ENCODE measurements at regions not wholly inside any gene's neighbourhood (a gene's known extent, or its start where the extent isn't known, plus 50 kb on each side); places are given as distances from the start of the nearest gene placed in this dataset.

DNA sequence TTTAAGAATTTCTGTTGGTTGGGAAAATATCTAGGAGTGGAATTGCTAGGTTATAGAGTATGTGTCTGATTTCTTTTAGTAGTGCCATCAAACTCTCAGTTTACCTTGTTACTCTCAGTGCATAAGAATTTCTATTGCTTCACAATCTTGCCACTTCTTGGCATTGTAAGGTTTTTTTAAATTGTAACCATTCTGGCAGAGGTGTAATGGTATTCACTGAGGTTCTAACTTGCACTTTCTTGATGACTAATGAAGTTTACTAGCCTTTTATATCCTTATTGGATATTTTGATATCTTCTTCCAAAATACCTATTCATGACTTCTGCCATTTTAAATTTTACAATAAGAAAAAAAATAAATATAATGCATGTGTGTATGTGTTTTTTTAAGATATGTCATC is 478.0 kb downstream of the NAV3 start:
- no peaks in the 10 kb centered on the region for H3K27me3 ChIP-seq (ENCODE audit: control insufficient read depth, insufficient read depth, low read length)
- no peak overlapping the region for H3K9ac ChIP-seq (ENCODE audit: low read depth, low read length)
- H3K9me3 ChIP-seq (replicated peaks; ENCODE audit: low read length): no peaks in the 10 kb centered on the region
- H3K4me3 ChIP-seq (ENCODE audit: low read length): no peak overlapping the region
- peaks cover 4% of the 10 kb centered on the region for H3K4me1 ChIP-seq (ENCODE audit: control insufficient read depth, insufficient read depth, low read length)
- no peak overlapping the region for H3K4me2 ChIP-seq (ENCODE audit: low read length)
- no peaks in the 10 kb centered on the region for H3K36me3 ChIP-seq (ENCODE audit: insufficient read depth, low read length)

GRCh38 chr12:78315028-78315427 is 484.3 kb downstream of the NAV3 start:
- H3K4me3 ChIP-seq (ENCODE audit: low read length): no peak overlapping the region
- no peaks in the 10 kb centered on the region for H3K4me1 ChIP-seq (ENCODE audit: control insufficient read depth, insufficient read depth, low read length)
- H3K27me3 ChIP-seq (ENCODE audit: control insufficient read depth, insufficient read depth, low read length): no peaks in the 10 kb centered on the region
- no peaks in the 10 kb centered on the region for H3K9me3 ChIP-seq (replicated peaks; ENCODE audit: low read length)
- H3K36me3 ChIP-seq (ENCODE audit: insufficient read depth, low read length): no peaks in the 10 kb centered on the region
- H3K9ac ChIP-seq (ENCODE audit: low read depth, low read length): no peak overlapping the region
- H3K4me2 ChIP-seq (ENCODE audit: low read length): no peak overlapping the region

DNA sequence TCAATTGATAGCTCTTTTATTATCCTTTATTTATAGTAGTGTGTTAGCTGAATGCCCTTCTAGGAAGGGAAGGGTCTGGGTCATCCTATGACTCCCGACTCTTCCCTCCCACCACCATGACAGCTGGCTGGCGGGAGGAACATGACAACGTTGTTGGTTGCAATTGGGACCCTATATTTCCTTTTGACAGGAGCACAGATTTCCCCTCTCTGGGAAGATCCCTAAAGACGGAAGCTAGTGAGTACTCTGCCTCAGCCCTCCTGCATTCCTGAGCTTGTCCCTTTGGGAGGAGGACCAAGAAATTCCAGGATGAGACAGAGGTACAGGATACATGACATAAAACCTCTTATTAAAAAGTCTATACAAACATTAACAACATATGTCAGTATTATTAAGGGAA is 485.4 kb downstream of the NAV3 start:
- Histone ChIP-seq H3K9me3 (replicated peaks; ENCODE audit: low read length) (no peaks in the 10 kb centered on the region), H3K36me3 (ENCODE audit: insufficient read depth, low read length) (no peaks in the 10 kb centered on the region), H3K4me1 (ENCODE audit: control insufficient read depth, insufficient read depth, low read length) (no peaks in the 10 kb centered on the region), H3K4me2 (ENCODE audit: low read length) (no peak overlapping the region), H3K4me3 (ENCODE audit: low read length) (no peak overlapping the region), H3K27me3 (ENCODE audit: control insufficient read depth, insufficient read depth, low read length) (no peaks in the 10 kb centered on the region), H3K9ac (ENCODE audit: low read depth, low read length) (no peak overlapping the region)

- Histone ChIP-seq H3K36me3 (ENCODE audit: insufficient read depth, low read length) (no peaks in the 10 kb centered on the region), H3K4me2 (ENCODE audit: low read length) (no peak overlapping the region), H3K9ac (ENCODE audit: low read depth, low read length) (no peak overlapping the region), H3K4me3 (ENCODE audit: low read length) (no peak overlapping the region), H3K27me3 (ENCODE audit: control insufficient read depth, insufficient read depth, low read length) (no peaks in the 10 kb centered on the region), H3K9me3 (replicated peaks; ENCODE audit: low read length) (no peaks in the 10 kb centered on the region), H3K4me1 (ENCODE audit: control insufficient read depth, insufficient read depth, low read length) (no peaks in the 10 kb centered on the region)
Observed at GRCh38 chr12:78316631-78317468, 486.2 kb downstream of the NAV3 start.

DNA sequence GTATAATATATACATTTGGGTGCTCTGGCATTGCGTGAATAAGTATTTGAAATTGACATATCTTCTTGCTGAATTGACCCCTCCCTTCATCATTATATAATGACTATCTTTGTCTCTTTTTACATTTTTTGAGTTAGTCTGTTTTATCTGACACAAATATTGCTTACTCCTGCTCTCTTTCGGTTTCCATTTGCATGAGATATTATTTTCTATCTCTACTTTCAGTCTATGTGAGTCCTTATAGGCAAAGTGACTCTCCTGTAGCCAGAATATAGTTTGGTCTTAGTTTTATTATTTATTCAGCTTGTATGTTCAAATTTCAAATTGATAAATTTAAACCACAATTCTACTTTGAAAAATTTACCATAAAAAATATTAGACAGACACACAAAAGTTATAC is 491.0 kb downstream of the NAV3 start:
- Histone ChIP-seq H3K9me3 (replicated peaks; ENCODE audit: low read length) (no peaks in the 10 kb centered on the region), H3K4me3 (ENCODE audit: low read length) (no peak overlapping the region), H3K4me1 (ENCODE audit: control insufficient read depth, insufficient read depth, low read length) (no peaks in the 10 kb centered on the region), H3K36me3 (ENCODE audit: insufficient read depth, low read length) (no peaks in the 10 kb centered on the region), H3K27me3 (ENCODE audit: control insufficient read depth, insufficient read depth, low read length) (no peaks in the 10 kb centered on the region), H3K9ac (ENCODE audit: low read depth, low read length) (no peak overlapping the region), H3K4me2 (ENCODE audit: low read length) (no peak overlapping the region)

DNA sequence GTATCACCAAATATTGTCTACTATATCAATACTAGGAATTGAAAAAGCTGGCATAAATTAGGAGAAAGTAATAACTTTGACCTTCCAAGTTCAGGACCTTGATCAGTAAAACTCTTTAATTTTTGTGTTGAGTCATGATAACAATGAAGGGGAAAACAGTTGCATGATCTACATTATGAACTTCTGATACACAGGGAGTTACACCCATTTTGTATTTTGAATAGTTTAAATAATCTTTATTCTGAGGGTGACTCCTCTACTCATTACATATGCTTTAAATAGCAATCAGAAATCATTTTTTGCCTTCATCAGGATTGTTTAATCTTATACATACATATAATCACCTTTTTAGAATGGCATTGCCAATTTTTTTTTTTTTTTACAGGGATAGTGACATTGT is 492.5 kb downstream of the NAV3 start:
- Histone ChIP-seq H3K9ac (ENCODE audit: low read depth, low read length) (no peak overlapping the region), H3K36me3 (ENCODE audit: insufficient read depth, low read length) (no peaks in the 10 kb centered on the region), H3K9me3 (replicated peaks; ENCODE audit: low read length) (no peaks in the 10 kb centered on the region), H3K4me1 (ENCODE audit: control insufficient read depth, insufficient read depth, low read length) (no peaks in the 10 kb centered on the region), H3K4me2 (ENCODE audit: low read length) (no peak overlapping the region), H3K4me3 (ENCODE audit: low read length) (no peak overlapping the region), H3K27me3 (ENCODE audit: control insufficient read depth, insufficient read depth, low read length) (no peaks in the 10 kb centered on the region)

GRCh38 chr12:78324234-78324633 is 493.5 kb downstream of the NAV3 start:
- Histone ChIP-seq H3K9me3 (replicated peaks; ENCODE audit: low read length) (no peaks in the 10 kb centered on the region), H3K4me3 (ENCODE audit: low read length) (no peak overlapping the region), H3K9ac (ENCODE audit: low read depth, low read length) (no peak overlapping the region), H3K4me1 (ENCODE audit: control insufficient read depth, insufficient read depth, low read length) (no peaks in the 10 kb centered on the region), H3K27me3 (ENCODE audit: control insufficient read depth, insufficient read depth, low read length) (no peaks in the 10 kb centered on the region), H3K36me3 (ENCODE audit: insufficient read depth, low read length) (no peaks in the 10 kb centered on the region), H3K4me2 (ENCODE audit: low read length) (no peak overlapping the region)

- H3K4me1 ChIP-seq (ENCODE audit: control insufficient read depth, insufficient read depth, low read length): no peaks in the 10 kb centered on the region
- H3K36me3 ChIP-seq (ENCODE audit: insufficient read depth, low read length): no peaks in the 10 kb centered on the region
- no peak overlapping the region for H3K4me3 ChIP-seq (ENCODE audit: low read length)
- no peak overlapping the region for H3K4me2 ChIP-seq (ENCODE audit: low read length)
- H3K9me3 ChIP-seq (replicated peaks; ENCODE audit: low read length): no peaks in the 10 kb centered on the region
- H3K9ac ChIP-seq (ENCODE audit: low read depth, low read length): no peak overlapping the region
- H3K27me3 ChIP-seq (ENCODE audit: control insufficient read depth, insufficient read depth, low read length): no peaks in the 10 kb centered on the region
Observed at GRCh38 chr12:78328524-78328923, 497.8 kb downstream of the NAV3 start.

DNA sequence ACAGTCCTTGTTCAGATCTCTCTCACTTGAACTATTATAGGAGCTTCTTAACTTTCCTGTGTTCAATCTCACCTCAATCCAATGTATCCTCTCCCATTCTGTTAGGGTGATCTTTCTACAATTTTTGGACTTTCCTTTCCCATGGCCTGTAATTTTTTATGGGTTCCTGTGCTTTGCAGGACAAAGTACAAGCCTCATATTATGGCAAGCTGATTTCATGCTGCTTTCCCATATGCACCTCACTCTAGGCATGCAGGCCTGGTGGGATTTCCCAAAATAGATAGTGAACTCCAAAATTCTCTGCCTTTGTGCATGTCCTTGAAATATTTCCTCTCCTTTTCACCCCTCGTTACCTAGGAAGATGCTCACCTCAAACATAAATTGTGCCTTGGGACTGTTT is 499.4 kb downstream of the NAV3 start:
- Histone ChIP-seq H3K9me3 (replicated peaks; ENCODE audit: low read length) (no peaks in the 10 kb centered on the region), H3K4me2 (ENCODE audit: low read length) (no peak overlapping the region), H3K4me1 (ENCODE audit: control insufficient read depth, insufficient read depth, low read length) (no peaks in the 10 kb centered on the region), H3K9ac (ENCODE audit: low read depth, low read length) (no peak overlapping the region), H3K4me3 (ENCODE audit: low read length) (no peak overlapping the region), H3K36me3 (ENCODE audit: insufficient read depth, low read length) (no peaks in the 10 kb centered on the region), H3K27me3 (ENCODE audit: control insufficient read depth, insufficient read depth, low read length) (no peaks in the 10 kb centered on the region)

DNA sequence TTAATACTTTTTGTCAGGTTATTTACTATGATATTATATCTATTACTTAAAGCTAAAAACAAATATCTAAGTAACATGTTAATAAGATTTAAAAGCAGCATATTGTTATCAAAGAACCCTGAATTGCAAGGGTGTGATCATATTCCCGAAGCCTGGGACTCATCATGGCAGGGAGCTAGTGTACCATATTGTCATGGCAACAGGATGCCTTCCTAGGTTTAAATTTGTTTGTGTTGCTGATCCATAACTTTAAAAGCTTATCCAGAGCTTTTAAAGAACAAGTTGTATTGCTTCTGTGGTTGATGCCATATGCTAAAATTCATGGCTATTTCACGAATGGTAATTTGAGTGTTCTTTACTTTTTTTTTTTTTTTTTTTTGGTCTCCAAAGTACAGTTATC is 500.5 kb downstream of the NAV3 start:
- Histone ChIP-seq H3K4me2 (ENCODE audit: low read length) (no peak overlapping the region), H3K9ac (ENCODE audit: low read depth, low read length) (no peak overlapping the region), H3K27me3 (ENCODE audit: control insufficient read depth, insufficient read depth, low read length) (no peaks in the 10 kb centered on the region), H3K36me3 (ENCODE audit: insufficient read depth, low read length) (no peaks in the 10 kb centered on the region), H3K9me3 (replicated peaks; ENCODE audit: low read length) (no peaks in the 10 kb centered on the region), H3K4me3 (ENCODE audit: low read length) (no peak overlapping the region), H3K4me1 (ENCODE audit: control insufficient read depth, insufficient read depth, low read length) (no peaks in the 10 kb centered on the region)

- Histone ChIP-seq H3K27me3 (ENCODE audit: control insufficient read depth, insufficient read depth, low read length) (no peaks in the 10 kb centered on the region), H3K4me3 (ENCODE audit: low read length) (no peak overlapping the region), H3K9me3 (replicated peaks; ENCODE audit: low read length) (no peaks in the 10 kb centered on the region), H3K4me1 (ENCODE audit: control insufficient read depth, insufficient read depth, low read length) (no peaks in the 10 kb centered on the region), H3K4me2 (ENCODE audit: low read length) (no peak overlapping the region), H3K36me3 (ENCODE audit: insufficient read depth, low read length) (no peaks in the 10 kb centered on the region), H3K9ac (ENCODE audit: low read depth, low read length) (no peak overlapping the region)
Observed at GRCh38 chr12:78331753-78332152, 501.1 kb downstream of the NAV3 start.

DNA sequence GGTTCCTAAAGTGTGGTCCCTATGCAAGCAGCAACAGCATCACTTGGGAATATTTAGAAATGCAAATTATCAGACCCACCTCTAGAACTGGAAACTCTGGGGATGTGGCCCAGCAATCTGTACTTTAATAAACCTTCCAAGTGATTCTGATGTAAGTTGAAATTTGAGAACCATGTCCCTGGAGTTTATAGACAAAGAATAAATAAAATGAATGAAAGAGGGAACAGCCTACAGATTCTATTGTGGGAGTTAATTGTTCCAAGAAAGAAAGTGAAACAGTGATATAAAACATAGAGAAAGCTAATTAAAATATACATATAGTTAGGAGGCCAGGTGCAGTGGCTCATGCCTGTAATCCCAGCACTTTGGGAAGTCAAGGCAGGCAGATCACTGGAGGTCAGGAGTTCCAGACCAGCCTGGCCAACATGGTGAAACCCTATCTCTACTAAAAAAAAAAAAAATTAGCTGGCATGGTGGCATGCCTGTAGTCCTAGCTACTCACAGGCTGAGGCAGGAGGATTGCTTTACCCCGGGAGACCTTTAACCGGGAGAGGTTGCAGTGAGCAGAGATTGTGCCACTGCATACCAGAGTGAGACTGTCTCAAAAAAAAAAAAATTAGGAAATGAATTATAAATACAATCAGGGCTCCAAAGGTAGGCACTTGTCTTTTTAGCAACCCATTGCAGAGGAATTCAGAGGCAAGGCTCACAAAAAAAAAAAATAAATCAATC is 507.5 kb downstream of the NAV3 start:
- Histone ChIP-seq H3K9ac (ENCODE audit: low read depth, low read length) (no peak overlapping the region), H3K4me1 (ENCODE audit: control insufficient read depth, insufficient read depth, low read length) (no peaks in the 10 kb centered on the region), H3K27me3 (ENCODE audit: control insufficient read depth, insufficient read depth, low read length) (no peaks in the 10 kb centered on the region), H3K4me2 (ENCODE audit: low read length) (no peak overlapping the region), H3K4me3 (ENCODE audit: low read length) (no peak overlapping the region), H3K36me3 (ENCODE audit: insufficient read depth, low read length) (no peaks in the 10 kb centered on the region), H3K9me3 (replicated peaks; ENCODE audit: low read length) (no peaks in the 10 kb centered on the region)

All from skeletal muscle satellite cell (primary cell).